Liver (tissue), 3 donors: ENCODE measurements at regions not wholly inside any gene's neighbourhood (a gene's known extent, or its start where the extent isn't known, plus 50 kb on each side); places are given as distances from the start of the nearest gene placed in this dataset.

Experiments
- CTCF ChIP-seq: fragments of 150-350 bp; IDR thresholded peaks from 2 replicates; pipeline ENCODE4 v1.5.1; 2017; ENCODE audit warnings: improper control_type of control experiment, low read depth, low read length; ENCODE audit not compliant: missing input control
- EGR1 ChIP-seq, 2 donors: IDR thresholded peaks; 2 replicates each; pipeline ENCODE4 v1.6.1; 2016 to 2018; ENCODE audit warnings: antibody characterized with exemption in 2 of 2, low read depth in 2 of 2
- FOXA1 ChIP-seq: IDR thresholded peaks from 2 replicates; pipeline ENCODE4 v1.6.1; 2016; ENCODE audit warnings: antibody characterized with exemption
- GABPA ChIP-seq, 2 donors: IDR thresholded peaks in 1 of 2; conservative IDR thresholded peaks in 1 of 2; 2 replicates each; pipeline ENCODE4 v1.6.1; 2016; ENCODE audit warnings: antibody characterized with exemption in 2 of 2, mild to moderate bottlenecking in 1 of 2, moderate library complexity in 1 of 2
- MAX ChIP-seq: IDR thresholded peaks from 2 replicates; pipeline ENCODE4 v1.6.1; 2016; ENCODE audit warnings: antibody characterized with exemption
- RAD21 ChIP-seq, 2 donors: IDR thresholded peaks; 2 replicates each; pipeline ENCODE4 v1.6.1; 2016; ENCODE audit warnings: antibody characterized with exemption in 2 of 2, mild to moderate bottlenecking in 2 of 2
- REST ChIP-seq: IDR thresholded peaks from 2 replicates; pipeline ENCODE4 v1.6.1; 2016; ENCODE audit warnings: antibody characterized with exemption, mild to moderate bottlenecking
- RXRA ChIP-seq, 2 donors: IDR thresholded peaks; 2 replicates each; pipeline ENCODE4 v1.6.1; 2017 to 2018; ENCODE audit warnings: antibody characterized with exemption in 2 of 2, mild to moderate bottlenecking in 1 of 2
- SP1 ChIP-seq: IDR thresholded peaks from 2 replicates; pipeline ENCODE4 v1.6.1; 2018; ENCODE audit warnings: antibody characterized with exemption, mild to moderate bottlenecking
- TAF1 ChIP-seq: conservative IDR thresholded peaks from 2 replicates; pipeline ENCODE4 v1.6.1; 2016; ENCODE audit warnings: antibody characterized with exemption, mild to moderate bottlenecking
- YY1 ChIP-seq: IDR thresholded peaks from 2 replicates; pipeline ENCODE4 v1.6.1; 2016; ENCODE audit warnings: antibody characterized with exemption, mild to moderate bottlenecking
- donor health status: healthy.
- donor health status: healthy.

- TF ChIP-seq RAD21 (IDR thresholded peaks at IDR 0.05) (no peak), CTCF (no peak), FOXA1 (no peak), MAX (no peak), TAF1 (no peak), SP1 (no peak), REST (no peak), YY1 (no peak), GABPA (IDR thresholded peaks at IDR 0.05 in 1 of 2, conservative IDR thresholded peaks at IDR 0.05 in 1 of 2) (no peak), EGR1 (IDR thresholded peaks at IDR 0.05; ENCODE audit: low read depth in 2 of 2) (no peak), RXRA (IDR thresholded peaks at IDR 0.05) (no peak)
Observed at GRCh38 chr6:56364431-56364826, 117.0 kb upstream of the COL21A1 start.
